Pancreas (tissue), 10 donors: ENCODE measurements at regions not wholly inside any gene's neighbourhood (a gene's known extent, or its start where the extent isn't known, plus 50 kb on each side); places are given as distances from the start of the nearest gene placed in this dataset.

Experiments
- ATAC-seq, 4 donors: fragments of 200-7000 bp; cut with Tn5 transposase; one replicate each; pipeline versions ENCODE4 v1.8.0 to v1.9.1; 2020; ENCODE audit warnings: mild to moderate bottlenecking in 4 of 4, moderate library complexity in 4 of 4
- DNase-seq, 6 donors: peaks; one replicate each; pipeline ENCODE4 v3.0.0-alpha.2; 2020
- FAIRE-seq: peaks from 2 replicates; lab custom pipeline; 2012; peaks lifted over from hg19 to GRCh38; lab: Jason Lieb, UNC
- H3K27ac ChIP-seq, 4 donors: fragments of 200-600 bp; sonication (generic); 1 replicate in 3 of 4; 2 replicates in 1 of 4; pipeline versions ENCODE4 v1.5.0 to v1.8.0; 2020
- H3K27me3 ChIP-seq, 4 donors: fragments of 200-600 bp; one replicate each; pipeline ENCODE4 v1.8.0; 2021
- H3K36me3 ChIP-seq, 3 donors: fragments of 200-600 bp; sonication (generic) in 1 of 3; one replicate each; pipeline versions ENCODE4 v1.5.0 to v1.8.0; 2020 to 2021
- H3K4me1 ChIP-seq, 3 donors: fragments of 200-600 bp; one replicate each; pipeline ENCODE4 v1.8.0; 2021
- H3K4me3 ChIP-seq, 4 donors: fragments of 200-600 bp; sonication (generic) in 2 of 4; one replicate each; pipeline versions ENCODE4 v1.5.0 to v1.8.0; 2020 to 2021
- H3K9me3 ChIP-seq, 4 donors: fragments of 200-600 bp; one replicate each; pipeline ENCODE4 v1.8.0; 2021
- WGBS, 2 donors: extraction: QIAGEN DNeasy Blood & Tissue Kit; methylation state at CpG; one replicate each; pipeline ENCODE4 v1.1.7; 2013; 5-methylcytosine and 5-hydroxymethylcytosine counted together
- intact Hi-C, 3 donors: fragments of 100-400 bp; cut with DNase I; formaldehyde crosslinking; loops; one replicate each; pipeline versions ENCODE4 v1.11.1 to v1.14.2; 2022
- TF ChIP-seq, protein P1 (sequence below), 4 donors: fragments of 200-600 bp; sonication (generic) in 3 of 4; IDR thresholded peaks; one replicate each; pipeline versions ENCODE4 v1.5.0 to v1.8.0; 2021; ENCODE audit warnings: antibody characterized with exemption in 4 of 4
- donor health status: healthy with polysubstance abuse.
- donor health status: DM: no; HTN: no; CAD: no; lungs with moderate emphysema.
- donor health status: DM: no; HTN: no; CAD: no.
- donor health status: control.
- donor health status: control.
- donor health status: Bipolar disorder and iron deficiency.
- donor health status: DM: yes; HTN: yes; CAD: no.
- donor health status: DM: no; HTN: no; CAD: no.
- donor health status: DM: no; HTN: no; CAD: no.
- donor health status: DM: yes; HTN: yes; CAD: no.

DNA sequence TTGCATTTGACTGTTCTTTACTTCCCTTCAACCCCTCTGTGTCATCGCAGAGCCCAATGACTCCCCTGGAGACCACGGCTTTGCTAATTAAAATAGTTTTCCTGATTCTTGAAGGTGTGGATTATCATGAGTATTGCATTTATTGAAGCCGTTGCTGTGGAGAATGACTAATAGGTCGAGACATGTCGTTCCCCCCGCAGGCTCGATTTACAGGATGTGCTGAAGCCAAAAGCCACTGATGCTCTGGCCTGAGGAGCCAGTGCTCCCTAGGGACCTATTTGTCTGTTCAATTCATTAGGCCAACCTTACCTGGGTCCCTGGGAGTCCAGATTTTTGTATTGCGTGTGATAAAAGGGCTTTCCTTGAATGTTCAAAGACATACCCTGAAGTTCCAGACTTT is 102.3 kb downstream of the NPTX2 start:
- Histone ChIP-seq H3K4me1 (no peaks in the 10 kb centered on the region), H3K36me3 (no peaks in the 10 kb centered on the region), H3K9me3 (no peaks in the 10 kb centered on the region), H3K27me3 (no peaks in the 10 kb centered on the region), H3K27ac (no peak overlapping the region), H3K4me3 (no peak overlapping the region)
- DNase-seq = no peak
- no peak for FAIRE-seq
- 67 to 73% methylated on average over 8 of the region's 8 CpGs for WGBS, 2 donors
- TF ChIP-seq, protein P1, sequence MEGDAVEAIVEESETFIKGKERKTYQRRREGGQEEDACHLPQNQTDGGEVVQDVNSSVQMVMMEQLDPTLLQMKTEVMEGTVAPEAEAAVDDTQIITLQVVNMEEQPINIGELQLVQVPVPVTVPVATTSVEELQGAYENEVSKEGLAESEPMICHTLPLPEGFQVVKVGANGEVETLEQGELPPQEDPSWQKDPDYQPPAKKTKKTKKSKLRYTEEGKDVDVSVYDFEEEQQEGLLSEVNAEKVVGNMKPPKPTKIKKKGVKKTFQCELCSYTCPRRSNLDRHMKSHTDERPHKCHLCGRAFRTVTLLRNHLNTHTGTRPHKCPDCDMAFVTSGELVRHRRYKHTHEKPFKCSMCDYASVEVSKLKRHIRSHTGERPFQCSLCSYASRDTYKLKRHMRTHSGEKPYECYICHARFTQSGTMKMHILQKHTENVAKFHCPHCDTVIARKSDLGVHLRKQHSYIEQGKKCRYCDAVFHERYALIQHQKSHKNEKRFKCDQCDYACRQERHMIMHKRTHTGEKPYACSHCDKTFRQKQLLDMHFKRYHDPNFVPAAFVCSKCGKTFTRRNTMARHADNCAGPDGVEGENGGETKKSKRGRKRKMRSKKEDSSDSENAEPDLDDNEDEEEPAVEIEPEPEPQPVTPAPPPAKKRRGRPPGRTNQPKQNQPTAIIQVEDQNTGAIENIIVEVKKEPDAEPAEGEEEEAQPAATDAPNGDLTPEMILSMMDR (IDR thresholded peaks at IDR 0.05) = no peak
- intact Hi-C loops = no loop called here
- no peak for ATAC-seq

DNA sequence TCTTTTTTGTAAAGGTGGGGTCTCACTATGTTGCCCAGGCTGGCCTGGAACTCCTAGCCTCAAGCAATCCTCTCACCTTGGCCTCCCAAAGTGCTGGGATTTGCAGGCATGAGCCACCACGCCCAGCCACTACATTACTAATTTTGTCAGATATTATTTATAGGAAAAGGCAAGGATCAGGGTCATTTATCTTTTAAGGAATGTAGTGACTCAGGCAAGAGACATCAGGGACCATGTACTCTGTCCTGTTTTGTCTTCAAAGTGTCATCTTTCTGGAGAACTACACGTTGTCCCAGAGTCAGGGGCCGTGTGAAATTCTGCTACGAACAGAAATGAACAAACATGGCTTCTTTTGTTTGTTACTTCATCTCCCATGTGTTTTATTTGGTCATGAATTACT is 105.3 kb downstream of the NPTX2 start:
- intact Hi-C loops = no loop called here
- no peak for FAIRE-seq
- H3K4me1 ChIP-seq = no peaks in the 10 kb centered on the region
- H3K36me3 ChIP-seq = no peaks in the 10 kb centered on the region
- TF ChIP-seq, protein P1 (IDR thresholded peaks at IDR 0.05) = no peak
- no peak overlapping the region for H3K27ac ChIP-seq
- no peak for DNase-seq
- WGBS, 2 donors = 56 to 62% methylated on average over 4 of the region's 4 CpGs
- H3K27me3 ChIP-seq = no peaks in the 10 kb centered on the region
- H3K4me3 ChIP-seq = no peak overlapping the region
- H3K9me3 ChIP-seq = no peaks in the 10 kb centered on the region
- no peak for ATAC-seq

DNA sequence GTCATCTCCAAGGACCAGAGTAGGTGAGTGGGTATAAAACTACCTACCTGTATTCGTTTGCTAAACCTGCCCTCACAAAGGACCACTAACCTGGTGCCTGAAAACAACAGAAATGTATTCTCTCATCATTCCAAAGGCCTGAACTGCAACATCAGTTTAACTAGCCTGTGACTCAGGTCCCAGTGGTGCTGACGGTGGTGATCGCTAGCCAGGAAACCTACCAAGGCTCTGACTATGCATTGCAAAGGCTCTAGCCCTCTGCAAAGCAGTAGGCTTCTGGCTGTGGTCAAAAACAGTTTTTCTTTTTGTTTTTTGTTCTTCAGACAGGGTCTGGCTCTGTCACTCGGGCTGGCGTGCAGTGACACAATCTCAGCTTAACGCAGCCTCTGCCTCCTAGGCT is 107.5 kb downstream of the NPTX2 start:
- Histone ChIP-seq H3K36me3 (no peaks in the 10 kb centered on the region), H3K9me3 (no peaks in the 10 kb centered on the region), H3K27ac (no peak overlapping the region), H3K4me3 (no peak overlapping the region), H3K4me1 (no peaks in the 10 kb centered on the region), H3K27me3 (no peaks in the 10 kb centered on the region)
- intact Hi-C loops = no loop called here
- no peak for DNase-seq
- TF ChIP-seq, protein P1 (IDR thresholded peaks at IDR 0.05) = no peak
- FAIRE-seq = no peak
- WGBS, 2 donors = 80 to 81% methylated on average over 6 of the region's 6 CpGs
- no peak for ATAC-seq

DNA sequence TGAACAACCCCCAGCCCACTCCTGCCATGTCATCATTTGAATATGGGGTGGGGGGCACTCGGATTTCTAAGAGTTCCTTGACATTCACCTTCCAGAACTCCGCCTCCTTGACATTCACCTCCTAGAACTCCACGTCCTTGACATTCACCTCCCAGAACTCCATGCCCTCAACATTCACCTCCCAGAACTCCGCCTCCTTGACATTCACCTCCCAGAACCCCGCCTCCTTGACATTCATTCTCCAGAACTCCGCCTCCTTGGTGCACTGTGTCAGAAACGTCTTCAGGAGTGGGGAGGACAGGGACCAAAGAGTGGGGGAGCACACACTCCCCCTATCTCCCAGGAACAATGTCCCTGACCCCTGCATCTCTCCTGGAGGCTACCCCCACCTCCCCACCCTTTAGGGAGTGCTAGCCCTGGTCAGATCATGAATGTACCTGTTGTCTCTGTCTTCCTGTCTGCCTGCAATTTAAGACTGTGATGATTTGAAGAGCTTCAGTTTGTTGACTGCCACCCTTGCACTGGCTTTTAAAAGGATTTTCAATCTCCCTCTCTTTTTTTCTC is 110.1 kb downstream of the NPTX2 start:
- intact Hi-C loops = no loop called here
- 61 to 65% methylated on average over 7 of the region's 7 CpGs for WGBS, 2 donors
- no peak for DNase-seq

DNA sequence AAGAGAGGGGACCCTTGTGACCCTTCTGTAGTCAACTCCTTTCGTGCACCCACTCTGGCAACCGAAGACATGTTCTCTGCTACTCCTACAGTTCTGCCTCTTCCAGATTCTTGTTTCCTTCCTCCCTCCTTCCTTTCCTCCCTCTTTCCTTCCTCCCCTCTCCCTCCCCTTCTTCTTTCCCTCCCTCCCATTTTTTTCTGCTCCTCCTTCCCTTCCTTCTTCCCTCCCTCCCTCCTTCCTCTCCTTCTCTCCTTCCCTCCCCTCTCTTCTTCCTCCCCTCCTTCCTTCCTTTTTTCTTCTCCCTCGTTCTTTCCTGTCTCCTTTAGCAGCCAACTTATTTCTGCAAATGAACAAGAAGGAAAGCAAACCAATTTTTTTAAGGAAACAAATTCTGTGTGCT is 111.5 kb downstream of the NPTX2 start:
- no peak for DNase-seq
- Histone ChIP-seq H3K27me3 (no peaks in the 10 kb centered on the region), H3K36me3 (no peaks in the 10 kb centered on the region), H3K4me3 (no peak overlapping the region), H3K4me1 (no peaks in the 10 kb centered on the region), H3K9me3 (no peaks in the 10 kb centered on the region), H3K27ac (no peak overlapping the region)
- intact Hi-C loops = no loop called here
- 64 to 72% methylated on average over 3 of the region's 3 CpGs for WGBS, 2 donors
- TF ChIP-seq, protein P1 (IDR thresholded peaks at IDR 0.05) = no peak
- no peak for FAIRE-seq
- no peak for ATAC-seq

More for the DNA sequence above, 110.1 kb downstream of the NPTX2 start:
- Histone ChIP-seq H3K27ac (no peak overlapping the region), H3K4me1 (no peaks in the 10 kb centered on the region), H3K9me3 (no peaks in the 10 kb centered on the region), H3K4me3 (no peak overlapping the region), H3K27me3 (no peaks in the 10 kb centered on the region), H3K36me3 (no peaks in the 10 kb centered on the region)
- ATAC-seq = no peak
- FAIRE-seq = no peak
- TF ChIP-seq, protein P1 (IDR thresholded peaks at IDR 0.05) = no peak
